HL-60 (cell line): ENCODE measurements at regions not wholly inside any gene's neighbourhood (a gene's known extent, or its start where the extent isn't known, plus 50 kb on each side); places are given as distances from the start of the nearest gene placed in this dataset.

Experiments
- GABPA ChIP-seq: IDR thresholded peaks from 2 replicates; pipeline ENCODE4 v1.6.1; 2012; ENCODE audit warnings: low read depth
- POLR2AphosphoS5 ChIP-seq: IDR thresholded peaks from 2 replicates; pipeline ENCODE4 v1.6.1; 2012; ENCODE audit warnings: low read depth
- TF ChIP-seq, protein P1 (sequence below): IDR thresholded peaks from one replicate; pipeline ENCODE4 v1.5.1; 2011; ENCODE audit warnings: low read length, control low read depth, inconsistent platforms; ENCODE audit not compliant: insufficient read depth
- TF ChIP-seq, protein P2 (sequence below): IDR thresholded peaks from 2 replicates; pipeline ENCODE4 v1.6.1; 2012; ENCODE audit warnings: low read depth; ENCODE audit not compliant: insufficient replicate concordance

GRCh38 chr10:52484206-52485065 is 170.4 kb downstream of the DKK1 start:
- TF ChIP-seq, protein P1, sequence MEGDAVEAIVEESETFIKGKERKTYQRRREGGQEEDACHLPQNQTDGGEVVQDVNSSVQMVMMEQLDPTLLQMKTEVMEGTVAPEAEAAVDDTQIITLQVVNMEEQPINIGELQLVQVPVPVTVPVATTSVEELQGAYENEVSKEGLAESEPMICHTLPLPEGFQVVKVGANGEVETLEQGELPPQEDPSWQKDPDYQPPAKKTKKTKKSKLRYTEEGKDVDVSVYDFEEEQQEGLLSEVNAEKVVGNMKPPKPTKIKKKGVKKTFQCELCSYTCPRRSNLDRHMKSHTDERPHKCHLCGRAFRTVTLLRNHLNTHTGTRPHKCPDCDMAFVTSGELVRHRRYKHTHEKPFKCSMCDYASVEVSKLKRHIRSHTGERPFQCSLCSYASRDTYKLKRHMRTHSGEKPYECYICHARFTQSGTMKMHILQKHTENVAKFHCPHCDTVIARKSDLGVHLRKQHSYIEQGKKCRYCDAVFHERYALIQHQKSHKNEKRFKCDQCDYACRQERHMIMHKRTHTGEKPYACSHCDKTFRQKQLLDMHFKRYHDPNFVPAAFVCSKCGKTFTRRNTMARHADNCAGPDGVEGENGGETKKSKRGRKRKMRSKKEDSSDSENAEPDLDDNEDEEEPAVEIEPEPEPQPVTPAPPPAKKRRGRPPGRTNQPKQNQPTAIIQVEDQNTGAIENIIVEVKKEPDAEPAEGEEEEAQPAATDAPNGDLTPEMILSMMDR: no peak
- TF ChIP-seq POLR2AphosphoS5 (no peak), GABPA (no peak)
- TF ChIP-seq, protein P2, sequence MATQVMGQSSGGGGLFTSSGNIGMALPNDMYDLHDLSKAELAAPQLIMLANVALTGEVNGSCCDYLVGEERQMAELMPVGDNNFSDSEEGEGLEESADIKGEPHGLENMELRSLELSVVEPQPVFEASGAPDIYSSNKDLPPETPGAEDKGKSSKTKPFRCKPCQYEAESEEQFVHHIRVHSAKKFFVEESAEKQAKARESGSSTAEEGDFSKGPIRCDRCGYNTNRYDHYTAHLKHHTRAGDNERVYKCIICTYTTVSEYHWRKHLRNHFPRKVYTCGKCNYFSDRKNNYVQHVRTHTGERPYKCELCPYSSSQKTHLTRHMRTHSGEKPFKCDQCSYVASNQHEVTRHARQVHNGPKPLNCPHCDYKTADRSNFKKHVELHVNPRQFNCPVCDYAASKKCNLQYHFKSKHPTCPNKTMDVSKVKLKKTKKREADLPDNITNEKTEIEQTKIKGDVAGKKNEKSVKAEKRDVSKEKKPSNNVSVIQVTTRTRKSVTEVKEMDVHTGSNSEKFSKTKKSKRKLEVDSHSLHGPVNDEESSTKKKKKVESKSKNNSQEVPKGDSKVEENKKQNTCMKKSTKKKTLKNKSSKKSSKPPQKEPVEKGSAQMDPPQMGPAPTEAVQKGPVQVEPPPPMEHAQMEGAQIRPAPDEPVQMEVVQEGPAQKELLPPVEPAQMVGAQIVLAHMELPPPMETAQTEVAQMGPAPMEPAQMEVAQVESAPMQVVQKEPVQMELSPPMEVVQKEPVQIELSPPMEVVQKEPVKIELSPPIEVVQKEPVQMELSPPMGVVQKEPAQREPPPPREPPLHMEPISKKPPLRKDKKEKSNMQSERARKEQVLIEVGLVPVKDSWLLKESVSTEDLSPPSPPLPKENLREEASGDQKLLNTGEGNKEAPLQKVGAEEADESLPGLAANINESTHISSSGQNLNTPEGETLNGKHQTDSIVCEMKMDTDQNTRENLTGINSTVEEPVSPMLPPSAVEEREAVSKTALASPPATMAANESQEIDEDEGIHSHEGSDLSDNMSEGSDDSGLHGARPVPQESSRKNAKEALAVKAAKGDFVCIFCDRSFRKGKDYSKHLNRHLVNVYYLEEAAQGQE: no peak
